Stimulated activated CD8-positive, alpha-beta memory T cell treated with anti-CD3 and anti-CD28 coated beads, Interleukin-2, amount 100 ng/mL, for 48 hours (primary cell): ENCODE measurements at regions not wholly inside any gene's neighbourhood (a gene's known extent, or its start where the extent isn't known, plus 50 kb on each side); places are given as distances from the start of the nearest gene placed in this dataset.

ENCODE experiments used
- DNase-seq, 2 donors: peaks; one replicate each; pipeline ENCODE4 v3.0.0-alpha.2; 2020; ENCODE audit warnings: low read depth in 2 of 2

- no peak for DNase-seq
Measured at GRCh38 chr11:81424822-81425221, 1308.8 kb downstream of the FAM181B start.

- no peak for DNase-seq
Measured at GRCh38 chr11:81422402-81422801, 1311.3 kb downstream of the FAM181B start.

- no peak for DNase-seq
Measured at GRCh38 chr11:81421251-81421860, 1312.3 kb downstream of the FAM181B start.

GRCh38 chr11:81420668-81421250 is 1312.9 kb downstream of the FAM181B start:
- DNase-seq, result no peak

- DNase-seq, result no peak
Measured at GRCh38 chr11:81397316-81397715, 1336.3 kb downstream of the FAM181B start.

GRCh38 chr11:81394311-81394710 is 1339.4 kb downstream of the FAM181B start:
- DNase-seq, result no peak

- DNase-seq, result no peak
Measured at GRCh38 chr11:81388326-81388725, 1345.3 kb downstream of the FAM181B start.

- DNase-seq, result no peak
Measured at GRCh38 chr11:81380395-81380794, 1353.3 kb downstream of the FAM181B start.

GRCh38 chr11:81377418-81377817 is 1356.2 kb downstream of the FAM181B start:
- DNase-seq, result no peak

- no peak for DNase-seq
Measured at GRCh38 chr11:81373986-81374385, 1359.7 kb downstream of the FAM181B start.

- no peak for DNase-seq
Measured at GRCh38 chr11:81368192-81368591, 1365.5 kb downstream of the FAM181B start.

GRCh38 chr11:81365496-81365895 is 1368.2 kb downstream of the FAM181B start:
- DNase-seq, result no peak

- no peak for DNase-seq
Measured at GRCh38 chr11:81359476-81359875, 1374.2 kb downstream of the FAM181B start.

GRCh38 chr11:81345609-81346008 is 1388.1 kb downstream of the FAM181B start:
- DNase-seq, result no peak

- no peak for DNase-seq
Measured at GRCh38 chr11:81342966-81343365, 1390.7 kb downstream of the FAM181B start.

- DNase-seq, result no peak
Measured at GRCh38 chr11:81340225-81340624, 1393.4 kb downstream of the FAM181B start.

GRCh38 chr11:81339521-81339920 is 1394.1 kb downstream of the FAM181B start:
- DNase-seq, result no peak

- DNase-seq, result no peak
Measured at GRCh38 chr11:81337756-81338155, 1395.9 kb downstream of the FAM181B start.

GRCh38 chr11:81332276-81332675 is 1401.4 kb downstream of the FAM181B start:
- DNase-seq, result no peak

- DNase-seq, result no peak
Measured at GRCh38 chr11:81331611-81332235, 1401.9 kb downstream of the FAM181B start.

GRCh38 chr11:81331088-81331487 is 1402.6 kb downstream of the FAM181B start:
- no peak for DNase-seq

- no peak for DNase-seq
Measured at GRCh38 chr11:81303038-81303664, 1430.5 kb downstream of the FAM181B start.
